ENCODE measurements at regions not wholly inside any gene's neighbourhood (a gene's known extent, or its start where the extent isn't known, plus 50 kb on each side); places are given as distances from the start of the nearest gene placed in this dataset.
"Not testable (repeated sequence)": the region's sequence is repeated elsewhere in the genome, so short reads cannot be mapped to it uniquely, and the experiment has no call there.

DNA sequence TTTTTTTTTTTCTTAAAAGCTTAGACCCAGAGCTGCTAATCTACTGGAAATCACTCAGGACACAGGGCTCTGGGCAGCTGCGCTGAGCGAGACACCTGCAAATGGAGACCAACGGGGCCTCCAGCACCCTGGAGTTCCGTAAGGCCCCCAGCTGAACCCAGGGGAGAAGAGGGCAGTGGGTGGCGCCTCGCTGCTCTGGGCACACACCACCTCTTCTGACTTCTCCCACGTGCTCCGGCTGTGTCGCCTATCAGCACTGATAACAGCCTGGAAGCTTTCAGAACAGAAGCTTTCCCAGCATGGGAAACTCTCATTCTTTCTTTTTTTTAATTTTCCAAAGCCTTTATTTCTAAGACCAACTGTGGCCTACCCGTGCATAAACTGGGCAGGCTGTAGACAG is 2695.8 kb upstream of the TPTE start:
- TF ChIP-seq, protein P1, sequence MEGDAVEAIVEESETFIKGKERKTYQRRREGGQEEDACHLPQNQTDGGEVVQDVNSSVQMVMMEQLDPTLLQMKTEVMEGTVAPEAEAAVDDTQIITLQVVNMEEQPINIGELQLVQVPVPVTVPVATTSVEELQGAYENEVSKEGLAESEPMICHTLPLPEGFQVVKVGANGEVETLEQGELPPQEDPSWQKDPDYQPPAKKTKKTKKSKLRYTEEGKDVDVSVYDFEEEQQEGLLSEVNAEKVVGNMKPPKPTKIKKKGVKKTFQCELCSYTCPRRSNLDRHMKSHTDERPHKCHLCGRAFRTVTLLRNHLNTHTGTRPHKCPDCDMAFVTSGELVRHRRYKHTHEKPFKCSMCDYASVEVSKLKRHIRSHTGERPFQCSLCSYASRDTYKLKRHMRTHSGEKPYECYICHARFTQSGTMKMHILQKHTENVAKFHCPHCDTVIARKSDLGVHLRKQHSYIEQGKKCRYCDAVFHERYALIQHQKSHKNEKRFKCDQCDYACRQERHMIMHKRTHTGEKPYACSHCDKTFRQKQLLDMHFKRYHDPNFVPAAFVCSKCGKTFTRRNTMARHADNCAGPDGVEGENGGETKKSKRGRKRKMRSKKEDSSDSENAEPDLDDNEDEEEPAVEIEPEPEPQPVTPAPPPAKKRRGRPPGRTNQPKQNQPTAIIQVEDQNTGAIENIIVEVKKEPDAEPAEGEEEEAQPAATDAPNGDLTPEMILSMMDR (IDR thresholded peaks at IDR 0.05 in 4 of 5, conservative IDR thresholded peaks at IDR 0.05 in 1 of 5): not testable (repeated sequence)
- TF ChIP-seq POLR2A (IDR thresholded peaks at IDR 0.05): not testable (repeated sequence)
